Mononuclear cell (primary cell): ENCODE measurements at regions not wholly inside any gene's neighbourhood (a gene's known extent, or its start where the extent isn't known, plus 50 kb on each side); places are given as distances from the start of the nearest gene placed in this dataset.

Experiments
- H3K27me3 ChIP-seq: 2 replicates; pipeline ENCODE4 v1.6.0; 2011; ENCODE audit warnings: low read length, control low read depth; ENCODE audit not compliant: insufficient read depth
- H3K4me1 ChIP-seq: 2 replicates; pipeline ENCODE4 v1.5.1; 2011; ENCODE audit warnings: mild to moderate bottlenecking, low read length, control low read depth; ENCODE audit not compliant: insufficient read depth
- H3K4me3 ChIP-seq: 2 replicates; pipeline ENCODE4 v1.5.1; 2011; ENCODE audit warnings: mild to moderate bottlenecking, low read length, moderate library complexity
- H3K9me3 ChIP-seq: 2 replicates; pipeline ENCODE4 v1.5.1; 2011; ENCODE audit warnings: low read depth, mild to moderate bottlenecking, control low read depth, low read length

DNA sequence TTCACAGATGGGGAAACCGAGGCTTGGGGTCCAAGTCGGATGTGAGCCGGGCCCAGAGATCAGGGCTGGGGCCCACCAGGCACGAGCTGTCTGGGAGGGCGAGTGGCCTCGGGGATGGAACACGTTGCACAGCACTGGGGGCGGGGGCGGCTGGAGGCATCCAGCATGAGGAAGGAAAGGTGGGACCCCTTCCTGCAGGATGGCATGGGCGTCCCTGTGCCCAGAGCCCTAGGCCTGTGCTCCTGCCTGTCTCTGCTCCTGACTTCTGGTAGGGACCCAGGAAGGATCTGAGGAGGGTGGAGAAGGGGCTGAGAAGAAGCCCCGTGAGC lies 183.4 kb downstream of the KIF26A start:
- no peaks in the 10 kb centered on the region for H3K9me3 ChIP-seq
- H3K4me1 ChIP-seq: no peaks in the 10 kb centered on the region
- no peak overlapping the region for H3K4me3 ChIP-seq
- no peaks in the 10 kb centered on the region for H3K27me3 ChIP-seq

DNA sequence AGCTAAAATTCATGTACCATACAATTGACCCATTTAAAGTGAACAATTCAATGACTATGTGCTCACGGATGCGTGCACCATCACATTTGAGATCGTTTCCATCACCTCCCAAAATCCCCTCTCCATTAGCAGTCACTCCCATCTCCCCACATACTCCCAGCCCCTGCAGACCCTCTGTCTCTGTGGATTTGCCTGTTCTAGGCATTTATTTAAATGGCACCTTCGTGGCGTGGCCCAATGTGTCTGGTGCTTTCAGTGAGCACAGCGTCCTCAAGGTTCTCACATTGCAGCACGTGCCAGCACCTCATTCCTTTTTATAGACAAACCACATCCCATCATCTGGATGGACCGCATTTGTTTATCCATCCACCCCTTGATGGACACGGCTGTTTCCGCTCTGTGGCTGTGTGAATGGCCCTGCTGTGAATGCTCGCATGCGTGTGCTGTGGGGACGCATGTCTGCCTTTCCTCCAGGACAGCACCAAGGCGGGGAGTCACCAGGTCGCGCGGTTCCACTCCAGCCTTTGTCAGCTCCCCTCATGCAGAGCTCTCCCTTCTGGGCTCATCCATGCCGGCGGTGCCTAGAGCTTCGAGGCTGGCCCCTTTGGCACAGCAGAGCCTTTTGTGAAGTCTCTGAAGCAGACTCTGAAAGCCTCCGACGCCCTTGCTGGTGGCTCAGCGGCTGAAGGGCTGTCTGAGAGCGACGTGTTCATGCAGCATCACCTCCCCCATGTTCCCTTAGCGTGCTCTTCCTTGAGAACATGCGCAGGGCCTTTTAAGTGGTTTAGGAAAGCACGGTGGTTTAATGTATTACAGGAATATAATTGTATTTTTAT lies 184.4 kb downstream of the KIF26A start:
- no peaks in the 10 kb centered on the region for H3K27me3 ChIP-seq
- no peaks in the 10 kb centered on the region for H3K4me1 ChIP-seq
- no peaks in the 10 kb centered on the region for H3K9me3 ChIP-seq
- H3K4me3 ChIP-seq: no peak overlapping the region

DNA sequence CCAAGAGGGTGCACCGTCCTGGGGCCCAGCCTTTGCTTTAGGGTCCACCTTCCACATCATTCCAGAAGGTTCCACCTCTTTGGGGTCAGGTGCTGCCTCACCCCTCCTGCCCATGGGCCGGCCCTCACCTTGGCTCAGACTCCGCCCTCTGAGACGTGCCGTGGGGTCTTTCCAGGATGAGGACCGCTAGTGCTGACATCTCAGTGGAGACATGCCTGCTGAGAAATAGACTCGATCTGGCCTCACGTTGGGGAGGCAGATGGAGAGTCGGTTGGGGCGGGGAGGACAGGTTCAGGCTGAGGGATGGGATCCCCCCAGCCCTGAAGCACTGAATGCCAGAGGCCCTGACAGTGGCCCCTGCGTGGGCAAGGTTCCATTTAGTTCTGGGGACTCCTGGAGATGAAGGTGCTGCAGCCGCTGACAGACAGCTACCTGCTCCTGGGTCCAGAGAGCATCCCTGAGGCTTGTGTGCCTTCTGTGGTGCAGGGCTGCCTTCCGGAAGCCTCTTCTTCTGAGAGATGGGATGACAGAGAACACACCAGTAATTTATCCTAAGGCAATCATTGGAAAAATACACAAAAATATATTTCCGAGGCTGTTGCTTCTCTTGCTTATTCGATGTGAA lies 185.3 kb downstream of the KIF26A start:
- Histone ChIP-seq H3K9me3 (no peaks in the 10 kb centered on the region), H3K4me3 (no peak overlapping the region), H3K27me3 (no peaks in the 10 kb centered on the region)

DNA sequence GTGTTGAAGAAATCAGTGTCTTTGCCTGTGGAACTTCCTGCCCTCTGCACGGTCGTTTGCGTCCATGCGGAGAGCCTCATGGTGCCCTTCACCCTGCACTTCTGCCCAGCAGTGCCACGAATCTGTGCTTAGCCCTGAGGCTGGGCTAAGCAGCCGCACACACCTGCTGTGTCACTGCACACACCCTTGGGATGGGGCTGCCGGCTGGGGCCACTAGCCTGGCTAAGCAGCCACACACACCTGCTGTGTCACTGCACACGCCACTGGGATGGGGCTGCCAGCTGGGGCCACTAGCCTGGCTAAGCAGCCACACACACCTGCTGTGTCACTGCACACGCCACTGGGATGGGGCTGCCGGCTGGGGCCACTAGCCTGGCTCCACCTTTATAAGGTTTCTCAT lies 188.5 kb downstream of the KIF26A start:
- Histone ChIP-seq H3K4me1 (no peaks in the 10 kb centered on the region), H3K9me3 (peaks cover 6% of the 10 kb centered on the region), H3K27me3 (no peaks in the 10 kb centered on the region), H3K4me3 (no peak overlapping the region)

More for the DNA sequence above, 185.3 kb downstream of the KIF26A start:
- H3K4me1 ChIP-seq: no peaks in the 10 kb centered on the region

DNA sequence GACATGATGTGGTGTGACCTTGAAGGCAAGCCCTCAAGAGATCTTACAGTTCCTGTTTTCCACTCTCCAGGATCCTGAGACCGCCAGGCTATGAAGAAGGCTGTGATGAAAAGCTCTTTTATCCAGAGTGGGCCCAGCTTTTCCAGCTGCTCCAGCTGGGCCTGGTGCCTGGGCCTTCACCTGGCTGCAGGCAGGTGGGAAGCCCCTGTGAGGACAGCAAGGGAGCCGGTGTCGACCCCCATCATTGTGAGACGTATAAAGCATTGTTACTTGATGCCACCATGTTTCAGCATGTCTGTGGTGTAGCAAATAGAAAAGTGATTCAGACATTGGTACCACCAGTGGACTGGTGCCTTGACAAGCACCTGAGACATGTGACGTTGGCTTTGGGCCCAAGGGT lies 190.2 kb downstream of the KIF26A start:
- Histone ChIP-seq H3K27me3 (no peaks in the 10 kb centered on the region), H3K4me1 (no peaks in the 10 kb centered on the region), H3K4me3 (no peak overlapping the region), H3K9me3 (peaks cover 6% of the 10 kb centered on the region)

DNA sequence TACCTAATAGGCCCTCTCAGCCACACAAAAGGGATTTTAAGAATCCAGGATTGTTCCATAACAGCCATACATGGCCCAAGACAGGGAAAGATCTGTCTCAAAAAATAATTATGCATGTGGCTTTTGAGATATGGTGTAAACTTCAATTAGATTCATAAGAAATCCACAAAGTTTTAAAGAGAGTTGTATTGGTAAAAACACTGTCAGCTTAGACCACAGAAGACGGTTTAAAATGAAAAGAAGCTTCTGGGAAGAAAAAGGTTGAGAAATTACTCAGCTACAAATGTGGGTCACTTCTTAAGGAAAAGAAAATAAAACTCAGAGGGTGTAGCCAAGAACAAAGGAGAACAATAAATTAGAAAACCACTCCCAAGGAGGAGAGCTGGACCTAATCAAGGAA lies 191.4 kb downstream of the KIF26A start:
- Histone ChIP-seq H3K27me3 (no peaks in the 10 kb centered on the region), H3K9me3 (peaks cover 6% of the 10 kb centered on the region), H3K4me1 (no peaks in the 10 kb centered on the region), H3K4me3 (no peak overlapping the region)

DNA sequence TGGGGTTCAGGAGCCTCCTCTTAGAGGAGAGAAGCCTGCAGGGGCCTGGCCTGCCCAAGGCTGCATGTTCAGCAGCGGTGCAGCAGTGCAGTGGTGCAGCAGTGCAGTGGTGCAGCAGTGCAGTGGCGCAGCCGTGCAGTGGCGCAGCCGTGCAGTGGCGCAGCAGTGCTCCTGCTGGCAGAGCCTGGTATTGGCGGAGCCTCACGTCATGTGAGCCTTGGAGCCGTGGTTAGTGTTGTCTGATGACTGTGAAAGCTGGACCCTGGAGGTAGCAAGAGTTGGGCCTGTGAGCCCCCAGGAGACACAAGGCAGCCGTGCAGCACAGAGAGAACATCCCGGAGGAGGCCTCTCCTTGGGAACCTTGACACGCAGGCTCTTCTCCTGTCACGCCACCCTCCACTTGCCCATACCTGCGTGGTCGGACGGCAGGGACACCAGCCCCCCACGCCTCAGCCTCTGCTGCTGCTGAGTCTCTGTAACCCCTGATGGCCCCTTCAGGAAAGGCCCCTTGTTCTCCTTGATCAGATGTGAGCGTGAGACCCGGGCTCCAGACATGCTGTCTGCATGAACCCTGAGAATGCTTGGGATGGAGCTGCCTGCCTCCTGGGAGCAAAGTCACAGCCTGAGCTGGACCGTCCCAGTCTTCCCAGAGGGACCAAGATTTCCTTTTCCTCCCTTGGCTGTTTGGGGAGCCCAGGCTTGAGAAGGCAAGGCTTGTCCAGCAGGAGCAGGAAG lies 193.7 kb downstream of the KIF26A start:
- H3K4me3 ChIP-seq: no peak overlapping the region

DNA sequence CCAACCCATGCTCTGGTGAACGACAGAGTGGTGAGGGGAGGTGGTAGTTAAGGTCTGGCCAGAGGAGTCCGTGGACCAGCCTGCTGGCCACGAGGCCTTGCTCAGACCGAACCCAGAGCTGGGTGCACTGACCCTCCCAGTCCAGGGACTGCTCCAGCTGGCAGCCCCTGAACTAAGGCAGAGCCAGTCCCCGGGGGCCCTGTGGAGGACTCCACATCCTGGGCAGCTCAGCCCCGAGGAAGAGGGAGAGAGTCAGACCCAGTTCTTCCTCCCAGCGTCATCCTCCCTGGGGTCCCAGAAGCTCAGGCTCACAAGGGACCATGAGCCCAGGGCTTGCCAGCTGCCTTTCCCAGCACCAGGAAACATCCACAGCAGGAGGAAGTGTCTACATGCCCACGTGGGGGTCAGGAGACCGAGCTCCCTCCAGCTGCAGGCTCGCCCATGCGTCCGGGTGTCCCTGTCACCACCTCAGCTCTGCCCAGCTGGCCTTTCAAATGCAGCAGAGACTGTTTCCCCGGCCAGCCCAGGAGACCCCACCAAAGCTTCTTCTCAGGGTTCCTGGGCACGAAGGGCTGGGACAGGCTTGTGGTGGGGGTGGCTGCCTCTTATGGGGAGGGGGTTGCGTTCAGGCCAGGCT lies 194.4 kb downstream of the KIF26A start:
- H3K4me3 ChIP-seq: no peak overlapping the region

More for the DNA sequence above, 193.7 kb downstream of the KIF26A start:
- H3K27me3 ChIP-seq: no peaks in the 10 kb centered on the region
- peaks cover 6% of the 10 kb centered on the region for H3K9me3 ChIP-seq
- no peaks in the 10 kb centered on the region for H3K4me1 ChIP-seq

DNA sequence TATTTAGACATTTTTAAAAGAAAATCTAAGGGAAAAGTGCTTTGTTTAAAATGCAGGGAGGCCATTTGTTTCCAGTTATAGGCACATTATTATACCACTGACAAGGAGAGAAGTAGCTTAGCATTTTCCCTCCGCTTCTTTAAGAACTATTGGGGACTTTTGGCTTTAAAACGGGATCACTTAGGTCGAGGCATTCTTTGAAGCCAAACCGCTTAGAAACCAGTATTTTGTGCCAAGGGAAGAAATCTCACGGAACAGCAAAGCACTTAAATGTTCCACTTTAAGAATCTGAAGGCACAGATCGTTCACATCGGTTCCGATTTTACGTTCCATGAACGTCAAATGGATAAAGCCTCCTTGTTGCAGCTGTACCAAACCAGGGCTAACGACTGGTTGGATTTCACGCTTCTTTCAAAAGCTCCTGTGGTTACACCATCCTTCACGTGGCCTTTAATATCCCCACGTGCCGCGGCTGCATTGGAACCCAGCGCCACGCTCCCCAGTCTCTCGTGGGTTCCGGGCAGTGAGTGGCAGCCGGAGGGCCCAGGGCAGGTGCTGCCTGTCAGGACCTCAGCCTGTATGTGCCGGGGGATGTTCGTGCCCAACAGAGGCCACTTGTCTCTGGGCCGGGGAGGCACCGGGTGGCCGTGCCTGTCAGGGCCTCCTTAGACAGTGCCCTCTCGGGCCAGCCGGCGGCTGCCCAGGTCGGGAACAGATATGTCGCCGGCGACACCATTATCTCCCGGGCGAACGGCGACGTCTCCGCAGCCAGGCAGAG lies 195.4 kb downstream of the KIF26A start:
- Histone ChIP-seq H3K4me1 (no peaks in the 10 kb centered on the region), H3K27me3 (no peaks in the 10 kb centered on the region), H3K9me3 (peaks cover 12% of the 10 kb centered on the region), H3K4me3 (no peak overlapping the region)

More for the DNA sequence above, 194.4 kb downstream of the KIF26A start:
- no peaks in the 10 kb centered on the region for H3K27me3 ChIP-seq
- H3K4me1 ChIP-seq: no peaks in the 10 kb centered on the region
- peaks cover 6% of the 10 kb centered on the region for H3K9me3 ChIP-seq

DNA sequence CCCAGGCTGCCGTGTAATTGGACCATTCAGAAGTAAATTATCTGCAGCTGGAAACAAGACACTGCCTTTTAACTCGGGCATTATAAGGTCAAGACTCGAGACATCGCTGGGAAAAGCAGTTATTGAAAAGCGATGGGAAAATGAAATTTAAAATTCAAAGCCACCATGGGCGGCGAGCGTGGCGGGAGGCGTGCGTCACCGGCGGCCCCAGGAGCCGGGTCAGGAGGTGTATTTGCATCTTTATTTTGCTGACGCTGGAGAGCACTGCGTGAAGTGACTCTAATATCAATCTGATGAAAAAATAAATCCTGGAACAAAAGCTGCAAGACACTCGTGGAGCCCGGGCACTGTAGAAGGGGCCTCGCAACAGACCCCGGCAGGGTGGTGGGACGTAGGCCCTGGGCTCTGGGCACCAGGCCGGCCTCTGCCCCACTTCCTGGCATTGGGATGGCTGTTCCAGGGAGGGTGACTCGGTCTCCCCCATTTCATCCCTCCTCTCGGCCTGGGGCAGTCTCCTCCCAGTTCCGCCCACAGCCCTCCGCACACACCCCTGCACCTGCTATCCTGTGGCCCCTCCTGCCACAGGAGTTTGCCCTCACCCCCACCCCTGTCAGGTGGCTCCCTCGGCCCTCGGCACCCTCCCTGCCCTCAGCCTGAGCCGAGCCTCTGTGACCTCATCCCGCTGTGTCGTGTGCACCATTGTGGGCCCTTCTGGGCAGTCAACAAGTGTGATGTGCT lies 196.2 kb downstream of the KIF26A start:
- Histone ChIP-seq H3K9me3 (peaks cover 11% of the 10 kb centered on the region), H3K4me1 (no peaks in the 10 kb centered on the region), H3K27me3 (no peaks in the 10 kb centered on the region), H3K4me3 (no peak overlapping the region)

DNA sequence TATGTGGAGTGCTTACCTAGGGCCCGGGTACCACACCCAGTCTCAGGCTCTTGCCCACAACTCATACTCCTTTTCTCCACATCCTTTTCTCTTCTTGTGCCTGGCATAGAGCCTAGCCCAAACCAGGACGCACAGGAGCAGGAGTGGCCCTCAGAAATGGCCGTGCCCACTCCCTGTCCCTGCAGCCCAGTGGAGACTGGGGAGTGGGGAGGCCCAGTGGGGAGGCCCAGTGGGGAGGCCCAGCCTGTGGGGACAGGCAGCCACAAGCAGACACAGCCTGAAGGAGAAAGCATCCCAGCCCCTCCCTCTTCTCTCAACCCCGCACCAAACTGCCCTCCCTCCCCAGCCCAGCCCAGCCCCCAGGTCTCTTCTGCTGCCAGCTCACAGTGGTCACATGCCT lies 196.8 kb downstream of the KIF26A start:
- Histone ChIP-seq H3K9me3 (peaks cover 6% of the 10 kb centered on the region), H3K4me3 (no peak overlapping the region), H3K27me3 (no peaks in the 10 kb centered on the region), H3K4me1 (no peaks in the 10 kb centered on the region)

DNA sequence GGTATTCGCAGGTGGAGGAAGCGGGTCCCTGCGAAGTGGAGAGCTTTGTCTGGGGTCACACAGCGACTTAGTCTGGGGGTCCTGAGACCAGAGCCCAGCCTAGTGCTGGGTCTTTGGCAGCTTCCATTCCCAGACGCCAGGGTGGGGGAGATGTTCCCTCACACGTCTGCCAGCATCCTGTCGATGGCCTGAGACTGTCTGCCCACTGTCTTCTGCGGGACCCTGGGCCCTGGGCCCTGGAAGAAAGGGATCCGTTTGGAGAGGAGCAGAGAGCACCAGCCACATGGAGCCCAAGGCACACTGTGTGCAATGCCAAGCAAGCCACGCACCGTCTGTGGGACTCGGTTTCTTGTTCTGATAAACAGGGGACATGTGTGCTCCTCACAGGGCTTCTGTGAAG lies 197.2 kb downstream of the KIF26A start:
- Histone ChIP-seq H3K27me3 (no peaks in the 10 kb centered on the region), H3K4me3 (no peak overlapping the region), H3K4me1 (no peaks in the 10 kb centered on the region), H3K9me3 (peaks cover 6% of the 10 kb centered on the region)

DNA sequence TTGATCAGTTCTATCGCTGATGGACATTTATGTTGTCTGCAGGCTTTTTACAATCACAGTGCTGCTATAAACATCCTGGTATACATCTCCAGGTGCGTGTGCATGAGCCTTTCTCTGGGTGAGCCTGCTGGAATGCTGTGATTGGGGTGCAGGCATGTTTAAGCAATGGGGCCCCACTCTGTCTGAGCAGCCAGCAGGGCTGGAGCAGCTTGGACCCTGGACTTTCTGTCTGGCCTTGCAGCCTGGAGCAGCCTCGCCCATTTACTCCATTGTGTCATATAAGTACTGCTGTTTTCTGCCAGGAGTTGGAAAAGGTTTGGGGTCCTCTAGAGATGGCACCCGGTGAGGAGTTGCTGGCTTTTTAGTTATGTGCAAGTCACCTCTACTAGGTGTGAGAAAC lies 199.0 kb downstream of the KIF26A start:
- H3K9me3 ChIP-seq: peaks cover 6% of the 10 kb centered on the region
- no peaks in the 10 kb centered on the region for H3K27me3 ChIP-seq
- H3K4me1 ChIP-seq: no peaks in the 10 kb centered on the region
- H3K4me3 ChIP-seq: no peak overlapping the region

DNA sequence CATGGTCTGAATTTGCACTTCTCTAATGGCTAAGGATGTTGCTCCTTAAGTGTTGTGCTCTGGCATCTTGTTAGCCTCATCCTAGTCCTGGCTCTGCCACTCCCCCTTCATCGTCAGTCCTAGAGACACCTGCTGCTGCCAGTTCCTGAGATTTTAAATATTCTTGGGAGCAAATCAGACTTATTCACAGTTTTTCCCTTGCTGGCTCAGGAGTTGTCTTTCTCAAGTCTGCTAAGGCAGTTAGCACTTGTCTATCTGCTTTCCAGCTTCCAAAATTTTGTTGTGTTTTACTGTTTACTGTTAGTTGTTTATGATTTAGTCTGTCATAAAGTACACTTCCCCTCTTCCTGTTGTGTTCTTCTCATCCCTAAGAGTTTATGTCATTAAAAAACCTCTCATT lies 201.0 kb downstream of the KIF26A start:
- no peaks in the 10 kb centered on the region for H3K4me1 ChIP-seq
- no peak overlapping the region for H3K4me3 ChIP-seq
- peaks cover 6% of the 10 kb centered on the region for H3K9me3 ChIP-seq
- no peaks in the 10 kb centered on the region for H3K27me3 ChIP-seq
